ENCODE measurements at regions not wholly inside any gene's neighbourhood (a gene's known extent, or its start where the extent isn't known, plus 50 kb on each side); places are given as distances from the start of the nearest gene placed in this dataset.
A peak's percentile ranks its signal among the peaks of the same experiment; 100 is the strongest.

DNA sequence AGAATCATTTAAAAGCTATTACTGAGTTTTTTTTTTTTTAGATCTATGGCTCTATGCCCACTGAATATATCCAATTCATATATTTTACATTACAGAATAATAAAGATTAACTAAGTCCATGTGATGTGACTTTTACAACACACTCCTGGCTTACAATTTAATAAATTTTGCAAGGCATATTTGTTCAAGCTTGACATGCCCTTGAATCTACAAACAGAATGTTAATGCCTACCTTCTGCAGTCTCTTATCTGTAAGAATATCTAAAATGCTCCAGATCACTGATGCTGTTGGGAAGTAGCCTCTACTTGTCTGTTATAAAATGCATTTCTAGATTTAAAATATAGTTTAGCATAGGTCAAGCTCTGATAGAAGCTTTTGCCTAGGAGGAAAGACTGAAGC lies 100.7 kb upstream of the RASGEF1B start:
- DNase-seq (ENCODE audit: low spot score) = no peak

DNA sequence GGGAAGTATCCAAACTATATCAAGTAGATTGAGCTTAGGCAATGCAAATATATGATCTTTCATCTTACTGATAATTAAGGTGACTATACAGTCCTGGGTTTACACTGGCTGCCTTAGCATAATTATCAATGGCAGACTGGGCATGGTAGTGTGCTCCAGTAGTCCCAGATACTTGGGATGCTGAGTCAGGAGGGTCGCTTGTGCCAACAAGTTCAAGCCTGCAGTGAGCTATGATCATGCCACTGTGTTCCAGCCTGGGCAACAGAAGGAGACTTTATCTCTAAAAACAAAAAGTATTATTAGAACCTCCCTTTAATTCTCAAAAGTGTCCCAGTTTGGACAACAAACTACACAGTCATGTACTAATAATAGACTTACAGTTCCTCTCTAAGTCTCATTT lies 99.4 kb upstream of the RASGEF1B start:
- no peak for DNase-seq (ENCODE audit: low spot score)

DNA sequence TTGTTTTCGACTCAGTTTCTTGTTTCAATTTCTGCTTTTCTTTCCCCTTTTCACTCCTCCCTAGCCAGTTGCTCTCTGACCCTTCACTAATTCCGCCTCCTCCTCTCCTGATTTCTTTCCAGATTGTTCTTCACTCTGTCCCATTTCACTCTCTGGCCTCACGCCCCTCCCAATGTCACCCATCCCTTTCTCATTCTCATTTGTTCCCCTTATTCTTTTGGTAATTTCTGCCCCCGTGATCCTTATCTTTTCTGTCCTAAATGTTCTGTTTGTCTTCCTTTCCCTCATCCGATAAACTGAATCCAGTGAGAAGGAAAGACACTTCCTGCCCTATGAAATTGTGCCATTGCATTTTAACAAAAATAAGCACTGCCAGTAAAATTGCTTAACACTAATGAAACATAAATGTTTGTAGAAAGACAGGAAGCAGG lies 94.5 kb upstream of the RASGEF1B start:
- DNase-seq (ENCODE audit: low spot score) = no peak

DNA sequence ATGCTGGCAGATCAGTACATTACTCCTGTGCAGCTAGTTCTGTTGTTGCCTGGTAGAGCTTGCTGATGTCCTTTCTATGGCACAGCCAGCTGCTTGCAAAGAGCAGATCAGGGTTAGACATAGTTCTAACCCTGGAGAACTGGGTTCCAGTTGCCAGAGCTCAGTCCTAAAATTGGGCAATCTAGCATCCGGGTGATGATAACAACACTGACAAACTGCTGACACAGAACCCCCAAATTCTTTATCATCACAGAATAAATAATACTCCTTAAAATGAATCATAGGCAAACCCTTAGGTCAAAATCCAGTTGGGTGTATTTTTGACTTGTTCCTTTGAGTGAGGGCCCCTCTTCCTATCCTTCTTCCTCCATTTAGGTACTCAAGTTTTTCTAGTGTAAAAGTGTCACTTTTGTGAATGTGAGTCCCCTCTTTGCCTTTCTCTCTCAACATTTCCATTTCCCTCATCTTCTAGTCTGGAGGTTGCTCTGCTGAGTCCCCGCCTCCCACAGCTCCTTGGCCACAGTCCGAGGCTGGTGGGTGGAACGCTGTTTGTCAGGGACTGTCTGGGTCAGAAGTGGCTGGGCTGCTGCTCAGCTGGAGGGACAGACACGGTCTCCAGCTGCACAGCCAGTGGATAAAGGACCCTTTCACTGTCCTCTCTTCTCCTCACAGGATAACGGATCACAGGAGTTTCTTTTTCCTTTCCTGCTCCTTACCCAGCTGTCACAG lies 93.6 kb upstream of the RASGEF1B start:
- peak; percentile 91 for DNase-seq (ENCODE audit: low spot score)

DNA sequence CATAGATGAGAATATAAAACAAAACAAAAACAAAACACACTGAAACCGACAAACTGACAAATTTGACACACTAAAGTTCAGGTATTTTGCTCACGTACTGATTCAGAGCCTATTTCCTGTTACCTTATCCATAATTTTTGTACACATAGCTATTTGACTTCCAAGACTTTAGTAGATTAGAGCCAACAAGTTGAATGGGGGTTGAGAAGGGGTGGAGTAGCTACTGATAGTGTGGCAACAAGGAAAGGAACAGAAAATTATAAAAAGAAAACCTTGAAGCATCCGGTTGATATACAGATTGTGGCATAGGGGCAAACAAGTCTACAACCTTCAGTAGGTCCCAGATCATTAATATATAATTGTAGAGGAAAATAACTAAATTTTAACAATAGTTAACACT lies 92.3 kb upstream of the RASGEF1B start:
- DNase-seq (ENCODE audit: low spot score) = no peak

DNA sequence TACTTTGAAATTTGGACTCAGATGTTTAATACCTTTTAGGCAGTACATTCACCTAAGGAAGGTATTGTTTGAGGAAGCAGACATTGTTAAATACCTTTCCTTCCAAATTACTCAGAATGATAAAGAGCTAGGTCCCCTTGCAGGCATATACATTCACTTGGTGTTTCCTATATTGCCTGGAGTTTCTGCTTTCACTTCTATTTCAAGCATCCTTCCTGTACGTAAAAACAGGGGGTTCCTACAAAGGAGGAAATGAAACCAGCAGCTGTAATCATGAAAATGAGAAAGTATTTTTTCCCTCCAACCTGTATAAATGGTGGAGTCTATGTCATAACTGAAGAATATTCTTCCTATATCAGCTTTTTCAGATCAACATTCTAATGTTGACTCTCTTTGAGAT lies 90.4 kb upstream of the RASGEF1B start:
- no peak for DNase-seq (ENCODE audit: low spot score)

DNA sequence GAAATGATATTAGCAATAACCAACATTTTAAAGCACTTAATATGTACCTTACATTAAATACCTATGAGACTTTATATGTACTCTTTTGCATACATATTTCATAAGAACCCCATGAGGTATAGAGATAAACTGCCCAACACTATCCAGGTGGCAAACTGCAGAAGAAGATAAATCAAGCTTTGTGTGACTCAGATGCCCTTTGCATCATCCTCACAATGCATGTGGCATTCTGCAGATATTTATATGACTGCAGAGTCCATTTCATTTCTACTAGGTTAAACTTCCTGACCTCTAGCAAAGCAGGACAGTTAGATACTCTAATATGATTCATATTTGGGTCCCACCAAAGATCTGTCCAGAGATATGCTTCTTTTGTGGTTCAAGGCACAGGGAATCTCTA lies 85.6 kb upstream of the RASGEF1B start:
- no peak for DNase-seq (ENCODE audit: low spot score)

DNA sequence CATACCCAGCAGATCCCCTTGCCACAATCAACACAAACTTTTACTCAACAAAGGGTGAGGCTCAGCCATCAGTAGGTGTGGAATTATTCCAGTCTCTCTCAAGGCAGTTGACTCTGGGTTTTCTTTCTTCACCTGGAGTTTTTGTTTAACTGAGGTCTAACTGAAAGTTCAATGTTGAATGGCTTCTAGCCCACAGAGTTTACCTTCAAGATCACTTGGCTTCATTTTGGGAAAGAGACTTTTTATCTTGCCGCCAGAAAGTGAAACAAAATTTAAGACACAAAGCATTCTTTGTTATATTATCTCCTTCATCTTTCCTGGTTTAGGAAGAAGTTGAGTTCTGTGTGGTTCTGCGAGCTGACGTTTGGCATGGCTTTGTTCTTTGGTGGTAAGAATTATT lies 83.8 kb upstream of the RASGEF1B start:
- DNase-seq (ENCODE audit: low spot score) = no peak

DNA sequence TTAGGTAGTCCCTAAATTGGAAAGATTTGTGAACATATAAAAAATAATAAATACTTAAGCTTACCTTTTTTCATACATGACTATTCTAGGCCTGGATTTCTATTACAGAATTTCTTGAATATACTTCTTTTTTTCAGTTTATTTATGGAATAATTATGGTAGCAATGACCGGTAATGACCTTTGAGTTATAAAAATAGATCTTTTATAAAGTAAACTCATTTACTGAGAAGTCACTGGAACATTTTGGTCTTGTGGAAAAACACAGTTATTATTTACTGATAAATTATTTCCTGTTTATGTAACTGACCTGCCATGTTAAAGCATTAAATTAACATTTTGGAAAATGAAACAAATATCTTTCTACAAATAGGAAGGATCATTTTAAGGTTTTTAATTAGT lies 80.4 kb upstream of the RASGEF1B start:
- DNase-seq (ENCODE audit: low spot score) = no peak

DNA sequence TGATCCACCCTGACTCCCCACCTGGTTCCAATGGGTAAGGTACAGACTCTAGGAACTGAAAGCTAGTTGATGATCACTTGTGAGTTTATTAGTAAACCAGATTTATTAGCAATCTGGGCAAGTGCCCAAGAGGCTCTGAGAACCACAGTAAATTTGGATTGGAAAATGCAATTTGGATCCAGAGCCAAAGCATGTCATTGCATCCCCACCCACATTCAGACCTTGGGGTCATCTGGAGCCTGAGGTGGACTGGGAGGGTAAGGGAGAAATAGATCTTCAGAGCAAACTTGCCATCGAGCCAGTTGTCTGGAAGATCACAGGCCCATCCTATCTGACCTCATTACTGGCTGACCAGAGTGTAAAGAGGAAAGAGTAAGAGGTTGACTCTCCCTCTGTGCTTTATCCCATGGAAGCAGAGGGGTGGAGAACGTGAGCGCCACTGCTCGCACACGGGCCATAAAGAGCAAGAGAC lies 78.7 kb upstream of the RASGEF1B start:
- DNase-seq (ENCODE audit: low spot score) = no peak

DNA sequence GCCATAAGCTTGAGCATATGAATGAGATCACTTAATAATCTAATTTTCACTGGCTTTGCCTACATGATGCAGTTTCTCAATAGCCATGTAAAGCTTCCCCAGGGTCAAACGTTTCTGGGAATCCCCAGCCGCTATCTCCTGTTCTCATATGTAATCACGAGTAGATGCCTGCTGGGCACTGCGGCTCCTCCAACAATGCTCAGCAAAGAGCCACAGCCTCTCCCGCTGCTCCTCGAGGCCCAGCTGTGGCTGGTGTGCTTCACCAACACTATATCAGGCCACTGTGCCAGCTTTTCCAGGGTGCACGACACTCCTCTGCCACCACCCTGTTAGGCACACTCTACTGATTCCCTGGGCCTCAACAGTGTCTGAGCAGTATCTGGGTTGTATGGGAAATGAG lies 78.3 kb upstream of the RASGEF1B start:
- no peak for DNase-seq (ENCODE audit: low spot score)

DNA sequence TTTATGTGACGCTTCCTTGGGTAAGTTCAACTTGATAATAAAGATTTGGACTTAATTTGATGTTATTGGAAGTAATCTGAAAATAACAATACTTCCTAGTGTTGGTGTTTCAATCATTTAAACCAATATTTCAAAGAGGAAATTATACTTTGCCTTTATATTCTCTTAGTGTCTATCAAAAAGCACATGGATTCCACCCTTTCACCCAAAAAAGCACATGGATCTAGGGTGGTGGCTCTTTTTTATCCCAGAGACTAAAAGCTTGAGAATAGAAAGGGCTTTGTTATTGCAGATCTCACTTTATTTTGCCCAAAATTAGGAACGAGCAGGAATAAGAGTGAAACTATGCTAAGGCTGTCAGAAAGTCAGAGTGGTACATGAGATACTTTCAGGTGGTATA lies 75.1 kb upstream of the RASGEF1B start:
- no peak for DNase-seq (ENCODE audit: low spot score)

DNA sequence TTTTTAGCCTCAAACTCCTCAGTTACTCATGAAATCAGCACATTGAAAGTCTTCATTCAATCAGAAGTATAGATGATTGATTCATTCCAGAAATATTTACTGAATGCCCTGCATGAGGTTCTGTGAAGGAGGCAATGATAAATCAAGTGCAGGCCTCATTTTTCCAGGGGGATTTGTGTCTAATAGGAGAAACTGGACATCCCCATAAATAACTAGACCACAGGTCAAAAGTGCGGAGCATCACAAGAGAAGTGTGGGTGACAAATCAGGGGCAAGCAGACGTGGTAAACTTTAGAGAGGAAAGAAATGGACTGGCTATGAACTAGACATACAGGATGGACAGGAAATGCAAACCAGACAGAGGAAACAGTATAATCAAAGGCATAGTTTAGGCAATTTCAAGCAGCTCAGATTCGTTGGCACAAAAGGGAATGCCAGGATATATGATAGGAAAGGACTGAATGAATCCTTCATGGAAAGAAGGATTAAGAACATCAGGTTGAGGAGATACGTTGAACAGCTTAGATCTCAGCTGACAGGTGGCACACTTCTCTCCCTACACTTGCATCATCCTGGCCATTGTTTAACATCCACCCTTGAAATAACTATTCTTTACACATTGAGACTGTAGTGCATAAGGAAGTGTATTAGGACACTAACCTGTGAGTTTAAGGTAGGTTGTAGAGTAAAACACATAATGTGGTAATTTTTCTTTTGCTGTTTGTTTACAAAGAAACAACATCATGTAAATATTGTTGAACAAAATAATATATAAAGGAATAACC lies 69.6 kb upstream of the RASGEF1B start:
- DNase-seq (ENCODE audit: low spot score) = no peak

DNA sequence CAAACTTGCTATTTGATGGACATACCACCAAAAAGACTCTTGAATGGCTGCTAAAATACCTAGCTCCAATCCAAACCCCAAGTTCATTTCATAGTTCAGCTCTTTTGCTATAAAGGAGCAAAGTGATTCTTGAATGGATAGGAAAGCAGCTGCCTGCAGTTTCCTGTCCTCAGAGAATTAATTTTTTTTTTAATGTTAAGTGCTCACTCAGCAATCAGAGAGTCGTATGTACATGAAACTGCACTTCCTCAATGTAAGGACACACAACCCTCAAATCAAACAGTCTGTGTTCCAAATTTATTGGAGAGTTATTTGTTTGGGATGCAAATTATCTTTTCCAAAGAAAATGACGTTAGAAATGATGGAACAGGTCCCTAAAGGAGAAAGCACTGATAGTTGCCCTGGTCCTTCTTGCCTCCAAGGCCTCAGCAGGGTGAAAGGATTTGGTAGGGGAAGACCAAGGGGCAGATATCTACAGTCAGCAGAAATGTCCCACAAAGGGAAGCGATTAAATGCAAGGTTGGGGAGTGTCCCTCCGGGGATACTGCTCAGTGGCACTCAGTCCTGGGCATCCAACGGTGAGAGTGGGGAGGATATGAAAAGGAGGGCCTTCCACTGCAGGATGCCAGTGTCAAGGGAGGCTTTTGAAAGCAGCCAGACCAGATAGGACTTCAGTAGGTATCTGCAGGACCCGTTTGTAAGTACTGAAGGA lies 67.2 kb upstream of the RASGEF1B start:
- DNase-seq (ENCODE audit: low spot score) = no peak

DNA sequence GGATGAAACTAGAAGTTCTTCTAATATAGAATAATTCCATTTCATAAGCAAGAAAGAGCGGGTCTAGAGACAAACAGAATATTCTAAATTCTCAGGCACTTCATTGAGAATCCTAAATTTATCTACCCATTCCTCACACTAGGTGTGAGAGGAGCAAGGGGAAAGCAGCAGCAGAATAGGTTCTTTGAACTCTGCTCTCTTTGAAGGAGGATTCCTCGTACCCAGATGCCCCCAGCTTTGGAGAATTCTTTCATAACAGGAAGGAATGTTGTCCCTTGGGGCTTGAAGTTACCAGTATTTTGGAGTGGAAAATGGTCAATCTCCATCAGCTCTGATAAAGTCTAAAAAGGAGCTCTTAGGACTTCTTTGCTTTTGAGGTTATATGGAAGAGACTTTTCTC lies 59.7 kb upstream of the RASGEF1B start:
- DNase-seq (ENCODE audit: low spot score) = no peak

DNA sequence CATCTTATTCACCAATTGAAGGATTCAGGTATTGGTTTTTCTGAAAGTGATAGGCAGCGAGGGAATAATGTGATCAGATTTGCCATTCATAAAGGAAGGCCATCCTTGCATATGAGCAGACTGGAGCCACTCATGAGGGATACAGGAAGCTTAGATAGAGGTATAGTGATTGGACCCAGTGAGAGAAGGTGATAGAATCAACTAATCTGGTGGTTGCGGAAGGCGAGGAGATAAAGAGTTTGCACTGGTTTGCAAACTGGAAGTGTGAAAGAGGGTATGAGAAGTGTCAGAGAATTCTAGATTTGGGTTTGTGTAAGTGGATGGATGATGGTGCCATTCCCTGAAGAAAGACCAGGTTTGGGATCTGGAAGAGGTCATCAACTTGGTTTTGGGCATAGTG lies 57.3 kb upstream of the RASGEF1B start:
- no peak for DNase-seq (ENCODE audit: low spot score)

DNA sequence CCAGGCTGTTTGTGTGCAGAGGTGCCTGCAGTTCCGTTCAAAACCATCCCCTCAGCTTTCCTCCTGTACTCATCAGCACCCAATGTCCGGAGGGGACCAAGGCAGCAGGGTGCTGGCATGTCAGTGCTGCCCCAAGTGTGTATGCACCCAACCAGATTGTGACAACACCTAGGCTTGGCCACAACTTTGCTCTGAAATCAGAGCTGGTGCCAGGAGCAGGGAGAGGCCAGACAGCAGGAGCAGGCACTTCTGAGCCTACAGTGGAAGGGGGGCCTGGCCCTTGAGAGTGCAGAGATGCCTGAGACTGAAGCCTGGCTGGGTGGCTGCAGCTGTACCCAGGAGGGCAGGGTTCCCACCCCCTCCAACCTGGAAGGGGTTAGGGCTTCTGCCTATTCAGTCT lies 56.5 kb upstream of the RASGEF1B start:
- no peak for DNase-seq (ENCODE audit: low spot score)

DNA sequence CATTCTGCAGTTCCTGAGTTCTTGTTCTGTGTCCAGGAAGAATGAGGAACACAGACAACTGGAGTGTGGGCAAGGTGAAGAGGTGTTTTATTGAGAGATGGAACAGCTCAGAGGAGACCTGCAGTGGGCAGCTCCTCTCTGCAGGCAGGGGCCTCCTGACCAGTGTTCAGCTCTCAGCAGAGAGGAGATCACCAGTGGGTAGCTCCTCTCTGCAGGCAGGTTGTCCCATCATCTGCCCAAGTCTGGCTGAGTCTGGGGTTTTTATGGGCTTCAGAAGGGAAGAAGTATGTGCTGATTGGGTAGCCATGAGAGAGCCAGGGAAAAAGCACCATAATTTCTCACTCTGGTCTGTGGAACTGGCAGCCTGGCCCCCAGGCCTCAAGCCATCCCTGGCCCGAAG lies 56.0 kb upstream of the RASGEF1B start:
- no peak for DNase-seq (ENCODE audit: low spot score)

DNA sequence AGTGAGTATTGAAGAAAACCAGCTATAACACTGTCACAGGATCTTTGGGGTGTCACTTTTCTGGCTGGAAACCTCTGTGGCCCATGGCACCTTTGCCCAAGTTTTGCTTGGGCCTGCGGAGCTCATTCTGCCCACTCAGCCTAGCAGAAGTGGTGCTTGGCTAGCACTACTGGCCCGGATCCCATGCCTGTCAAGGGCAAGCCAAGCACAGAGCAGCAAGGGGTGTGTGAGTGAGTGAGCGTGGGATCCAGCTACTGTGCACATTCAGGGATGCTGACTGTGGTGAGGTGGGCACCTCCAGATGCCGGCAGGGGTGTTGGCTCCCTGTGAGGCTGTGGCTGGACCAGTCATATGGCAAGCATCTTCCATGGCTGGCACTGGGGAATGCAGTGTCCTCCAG lies 55.4 kb upstream of the RASGEF1B start:
- DNase-seq (ENCODE audit: low spot score) = no peak

DNA sequence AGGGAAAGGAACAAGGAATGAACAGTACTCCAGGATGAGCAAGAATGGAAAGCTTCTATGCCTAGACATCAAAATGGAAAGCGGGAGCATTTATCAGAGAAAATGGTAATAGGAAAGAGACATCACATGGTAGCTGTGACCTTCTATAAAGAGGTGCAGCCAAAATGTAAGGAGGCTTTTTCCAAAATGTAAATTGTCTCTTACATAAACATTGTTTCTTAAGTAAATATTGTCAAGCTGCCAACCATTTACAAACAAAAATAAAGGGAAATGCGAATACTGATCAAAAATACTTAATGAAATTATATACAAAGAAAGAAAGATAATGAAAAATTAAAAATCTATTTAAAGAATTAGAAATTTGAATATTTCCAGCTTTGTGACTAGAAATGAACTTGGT lies 55.0 kb upstream of the RASGEF1B start:
- no peak for DNase-seq (ENCODE audit: low spot score)

DNA sequence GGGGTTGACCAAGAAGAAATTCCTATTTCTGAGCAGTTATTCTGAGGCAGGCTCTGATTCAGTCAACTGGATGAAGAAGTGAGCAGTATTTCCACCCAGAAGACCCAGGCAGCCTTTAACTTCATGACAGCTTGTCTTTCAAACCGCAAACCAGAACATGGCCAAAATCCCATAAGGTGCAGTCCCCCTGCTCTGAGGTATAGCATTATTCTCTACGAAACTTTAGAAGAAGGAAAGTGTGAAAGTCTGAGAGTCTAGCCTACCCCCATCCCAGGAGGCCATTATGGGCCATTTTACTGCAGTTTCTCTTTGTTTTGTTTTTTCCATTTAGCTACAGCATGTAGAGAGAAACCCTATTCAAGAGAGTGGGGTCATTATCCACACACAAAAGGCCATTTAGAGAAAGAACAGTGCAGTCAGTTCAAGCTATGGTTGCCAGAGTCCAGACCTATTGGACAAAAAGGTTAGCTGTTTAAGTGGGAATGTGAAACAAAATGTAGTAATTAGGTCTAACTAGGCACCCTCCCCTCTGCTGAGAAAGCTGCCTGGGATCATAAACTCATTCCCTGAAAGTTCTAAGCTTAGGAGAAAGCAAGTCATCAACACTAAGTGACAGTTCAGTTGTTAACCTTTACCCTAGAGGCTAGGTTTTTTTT lies 52.1 kb upstream of the RASGEF1B start:
- DNase-seq (ENCODE audit: low spot score) = no peak

DNA sequence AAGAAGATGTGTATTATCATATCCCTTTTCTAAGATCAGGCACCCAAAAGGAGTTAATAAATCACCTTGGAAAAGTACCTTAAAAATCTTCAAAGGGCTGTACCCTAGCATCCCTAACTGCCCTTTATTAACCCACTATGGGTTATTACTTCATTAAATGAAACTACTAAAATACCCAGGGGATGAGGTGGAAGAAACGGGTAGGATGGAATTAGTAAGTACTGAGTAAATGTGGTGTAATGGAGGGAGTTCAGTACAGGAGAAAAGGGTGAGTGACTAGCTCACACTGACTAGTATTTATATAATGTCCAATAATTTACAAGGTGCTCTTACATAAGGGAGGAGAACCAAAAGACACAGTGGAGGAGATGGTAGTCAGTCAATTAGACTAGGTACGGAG lies 51.0 kb upstream of the RASGEF1B start:
- no peak for DNase-seq (ENCODE audit: low spot score)

All from mesenteric fat pad (tissue), 1 donor.